ENCODE measurements at regions not wholly inside any gene's neighbourhood (a gene's known extent, or its start where the extent isn't known, plus 50 kb on each side); places are given as distances from the start of the nearest gene placed in this dataset.

GRCh38 chr12:108055141-108055540 lies 73.9 kb upstream of the WSCD2 start:
- ChIA-PET CTCF (no interaction called here), POLR2A (ENCODE audit: unreplicated experiment) (no interaction called here)
- Histone ChIP-seq H2AK9ac (replicated peaks; ENCODE audit: low read depth, low read length, poor library complexity) (no peak overlapping the region), H2BK20ac (ENCODE audit: low read depth, low read length) (no peak overlapping the region), H3K79me1 (ENCODE audit: low read depth in 1 of 2, low read length in 2 of 2) (no peaks in the 10 kb centered on the region), H2BK15ac (ENCODE audit: low read depth, low read length) (no peak overlapping the region), H4K5ac (ENCODE audit: low read depth, low read length) (no peak overlapping the region), H3K4me1 (ENCODE audit: control insufficient read depth, insufficient read depth, low read length) (no peaks in the 10 kb centered on the region), H4K8ac (ENCODE audit: low read depth in 2 of 2, low read length in 2 of 2) (no peak overlapping the region), H3K4me3 (ENCODE audit: insufficient read depth, low read depth, low read length) (no peak overlapping the region), H2BK120ac (ENCODE audit: low read depth, low read length) (no peak overlapping the region), H3K36me3 (ENCODE audit: control insufficient read depth, insufficient read depth, low read length) (no peaks in the 10 kb centered on the region), H3K4me2 (ENCODE audit: low read depth, low read length) (no peak overlapping the region), H3K9ac (ENCODE audit: low read depth, low read length) (no peak overlapping the region), H3K9me1 (ENCODE audit: insufficient read depth, low read length) (no peaks in the 10 kb centered on the region), H2AK5ac (ENCODE audit: low read depth, low read length) (no peak overlapping the region), H3K18ac (ENCODE audit: low read depth, low read length) (no peak overlapping the region), H3K9me3 (ENCODE audit: control insufficient read depth, insufficient read depth, low read length) (no peaks in the 10 kb centered on the region), H2BK5ac (ENCODE audit: low read depth, low read length, poor library complexity, severe bottlenecking) (no peak overlapping the region), H3K27me3 (ENCODE audit: control insufficient read depth, insufficient read depth, low read length) (no peaks in the 10 kb centered on the region), H3K4ac (ENCODE audit: low read depth, low read length) (no peak overlapping the region), H4K91ac (ENCODE audit: insufficient read depth, low read depth, low read length) (no peak overlapping the region), H3K23ac (ENCODE audit: low read depth, low read length) (no peak overlapping the region), H3K14ac (replicated peaks; ENCODE audit: low read depth, low read length) (no peak overlapping the region), H3K56ac (ENCODE audit: extremely low read depth, insufficient read depth, low read length) (no peak overlapping the region), H3K27ac (ENCODE audit: insufficient read depth, low read length) (no peak overlapping the region), H4K20me1 (ENCODE audit: insufficient read depth, low read length) (no peaks in the 10 kb centered on the region), H2AFZ (replicated peaks; ENCODE audit: low read length, poor library complexity) (no peak overlapping the region)
- BruUV-seq (replicated peaks): no TSS peak
- intact Hi-C loops (cut with micrococcal nuclease) (no loop called here), in situ Hi-C loops (cut with MboI; ENCODE audit: low sequenced_read_pairs) (no loop called here), dilution Hi-C loops (cut with HindIII; ENCODE audit: low sequenced_read_pairs, unreplicated experiment) (no loop called here)
- no CpG with 5 or more reads among the region's 3 CpGs for WGBS, 2 experiments (ENCODE audit: extremely low coverage in 2 of 2, insufficient read length in 1 of 2)
- no peak for DNase-seq
- no peak for ATAC-seq (ENCODE audit: low read depth)
- TF ChIP-seq BHLHE40 (IDR thresholded peaks at IDR 0.05; ENCODE audit: low read depth, low read length): no peak
- no peak for TF ChIP-seq RAD21 (IDR thresholded peaks at IDR 0.05; ENCODE audit: low read length)
- TF ChIP-seq, protein P1, sequence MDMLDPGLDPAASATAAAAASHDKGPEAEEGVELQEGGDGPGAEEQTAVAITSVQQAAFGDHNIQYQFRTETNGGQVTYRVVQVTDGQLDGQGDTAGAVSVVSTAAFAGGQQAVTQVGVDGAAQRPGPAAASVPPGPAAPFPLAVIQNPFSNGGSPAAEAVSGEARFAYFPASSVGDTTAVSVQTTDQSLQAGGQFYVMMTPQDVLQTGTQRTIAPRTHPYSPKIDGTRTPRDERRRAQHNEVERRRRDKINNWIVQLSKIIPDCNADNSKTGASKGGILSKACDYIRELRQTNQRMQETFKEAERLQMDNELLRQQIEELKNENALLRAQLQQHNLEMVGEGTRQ (IDR thresholded peaks at IDR 0.05; ENCODE audit: low read depth, low read length): no peak
- TF ChIP-seq MXI1 (IDR thresholded peaks at IDR 0.05; ENCODE audit: borderline replicate concordance, low read depth, low read length): no peak
- TF ChIP-seq MAFK (IDR thresholded peaks at IDR 0.05; ENCODE audit: low read depth, low read length): no peak
- TF ChIP-seq SMC3 (IDR thresholded peaks at IDR 0.05; ENCODE audit: low read depth, low read length): no peak
- no peak for TF ChIP-seq CHD1 (IDR thresholded peaks at IDR 0.05; ENCODE audit: low read depth, low read length)
- no peak for TF ChIP-seq POLR2A (IDR thresholded peaks at IDR 0.05; ENCODE audit: low read depth, low read length)
- TF ChIP-seq RCOR1 (IDR thresholded peaks at IDR 0.05; ENCODE audit: insufficient replicate concordance, low read length): no peak
- TF ChIP-seq CEBPB (IDR thresholded peaks at IDR 0.05; ENCODE audit: low read depth, low read length): no peak

Data from IMR-90 (cell line).